Panc1 (cell line): ENCODE measurements at regions not wholly inside any gene's neighbourhood (a gene's known extent, or its start where the extent isn't known, plus 50 kb on each side); places are given as distances from the start of the nearest gene placed in this dataset.

Experiments used
- ATAC-seq: fragments of 200-7000 bp; cut with Tn5 transposase; 2 replicates; pipeline ENCODE4 v1.9.1; 2020; ENCODE audit warnings: mild to moderate bottlenecking, moderate library complexity
- BruUV-seq: library from RNA; stranded (reverse); fragments of 400-500 nt; replicated peaks from 2 replicates; lab custom pipeline; 2021; lab: Mats Ljungman, UMichigan
- CTCF ChIA-PET: fragments of 300-600 bp; sonication (Branson Sonifier 250); formaldehyde crosslinking; loops from one replicate; lab custom pipeline; 2022; ENCODE audit warnings: antibody characterized with exemption; lab: Charles Lee
- POLR2A ChIA-PET: fragments of 300-600 bp; sonication (Branson Sonifier 250); formaldehyde crosslinking; loops from one replicate; lab custom pipeline; 2022; ENCODE audit warnings: antibody characterized with exemption; lab: Charles Lee
- DNase-seq: peaks from one replicate; pipeline ENCODE4 v3.0.0-alpha.2; 2010; ENCODE audit warnings: low read depth, low spot score
- H3K27ac ChIP-seq: 2 replicates; pipeline ENCODE4 v1.5.1; 2011; ENCODE audit warnings: mild to moderate bottlenecking, low read length, inconsistent platforms
- H3K27me3 ChIP-seq: fragments of 200-500 bp; sonication (Bioruptor generic); 2 replicates; pipeline ENCODE4 v1.6.0; 2014; ENCODE audit warnings: low read length, inconsistent platforms; ENCODE audit not compliant: control insufficient read depth, insufficient read depth
- H3K36me3 ChIP-seq: fragments of 200-500 bp; sonication (Bioruptor generic); 2 replicates; pipeline ENCODE4 v1.5.1; 2014; ENCODE audit warnings: inconsistent platforms, mild to moderate bottlenecking, low read length, moderate library complexity; ENCODE audit not compliant: control insufficient read depth, insufficient read depth
- H3K4me1 ChIP-seq: 2 replicates; pipeline ENCODE4 v1.5.1; 2011; ENCODE audit warnings: inconsistent platforms, mild to moderate bottlenecking, low read length, moderate library complexity; ENCODE audit not compliant: control insufficient read depth, insufficient read depth
- H3K4me3 ChIP-seq, 2 experiments: 2 replicates each; pipeline ENCODE4 v1.5.1; 2011 to 2012; ENCODE audit warnings: low read depth in 2 of 2, low read length in 2 of 2, mild to moderate bottlenecking in 2 of 2, inconsistent platforms in 1 of 2, moderate library complexity in 1 of 2
- H3K9me3 ChIP-seq: fragments of 200-500 bp; sonication (Bioruptor generic); 2 replicates; pipeline ENCODE4 v1.5.1; 2014; ENCODE audit warnings: low read depth, mild to moderate bottlenecking, inconsistent platforms, low read length, moderate library complexity; ENCODE audit not compliant: control insufficient read depth, insufficient read depth
- POLR2AphosphoS5 ChIP-seq: IDR thresholded peaks from 2 replicates; pipeline ENCODE4 v1.6.1; 2012; ENCODE audit warnings: mild to moderate bottlenecking, low read depth, low read length, moderate library complexity
- SIN3A ChIP-seq: IDR thresholded peaks from 2 replicates; pipeline ENCODE4 v1.6.1; 2012; ENCODE audit warnings: low read depth, mild to moderate bottlenecking, low read length, moderate library complexity, borderline replicate concordance; ENCODE audit not compliant: insufficient read depth
- TCF7L2 ChIP-seq: IDR thresholded peaks from 2 replicates; pipeline ENCODE4 v1.6.1; 2011; ENCODE audit warnings: mild to moderate bottlenecking, low read depth, low read length, inconsistent platforms
- in situ Hi-C: cut with HindIII; loops from 2 replicates; pipeline ENCODE4 v1.10.0; 2016; ENCODE audit warnings: low sequenced_read_pairs, low pct_unique_long_range_greater_than_20kb
- intact Hi-C: fragments of 100-400 bp; cut with micrococcal nuclease; formaldehyde crosslinking; loops from one replicate; pipeline ENCODE4 v1.10.0; 2022; ENCODE audit not compliant: unreplicated experiment
- TF ChIP-seq, protein P1 (sequence below): fragments of 450-650 bp; IDR thresholded peaks from 2 replicates; pipeline ENCODE4 v1.5.1; 2017; ENCODE audit warnings: mild to moderate bottlenecking
- TF ChIP-seq, protein P2 (sequence below), 2 experiments: IDR thresholded peaks; 2 replicates each; pipeline ENCODE4 v1.6.1; 2011 to 2012; ENCODE audit warnings: low read depth in 2 of 2, control low read depth in 1 of 2, low read length in 1 of 2, mild to moderate bottlenecking in 1 of 2, moderate library complexity in 1 of 2; ENCODE audit not compliant: insufficient read depth in 1 of 2

DNA sequence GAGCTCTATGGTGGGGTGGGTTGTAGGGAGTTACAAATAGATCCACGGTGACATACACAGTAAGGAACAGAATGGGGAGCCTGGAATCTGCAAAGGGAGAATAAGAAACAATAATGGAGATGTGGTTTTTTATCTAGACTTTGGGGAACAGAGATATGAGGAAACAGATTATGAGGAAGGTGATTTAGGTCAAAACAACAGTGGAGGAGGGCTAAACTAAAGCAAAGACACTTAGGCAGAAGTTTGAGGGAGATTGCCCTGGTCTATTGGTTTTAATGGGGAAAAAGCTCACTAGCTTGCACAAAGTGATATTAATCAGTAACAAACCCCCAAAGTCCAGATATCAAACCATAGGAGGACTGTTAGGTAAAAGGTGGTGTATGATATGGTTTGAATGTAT is 144.5 kb upstream of the DYRK2 start:
- intact Hi-C loops = no loop called here
- DNase-seq (no peak), ATAC-seq (no peak)
- ChIA-PET POLR2A (no interaction called here), CTCF (no interaction called here)
- Histone ChIP-seq H3K27me3 (no peaks in the 10 kb centered on the region), H3K4me3 (no peak overlapping the region), H3K9me3 (no peaks in the 10 kb centered on the region), H3K36me3 (no peaks in the 10 kb centered on the region), H3K4me1 (no peaks in the 10 kb centered on the region), H3K27ac (no peak overlapping the region)
- in situ Hi-C loops = no loop called here
- TF ChIP-seq POLR2AphosphoS5 = no peak
- TF ChIP-seq TCF7L2 = no peak
- TF ChIP-seq, protein P1, sequence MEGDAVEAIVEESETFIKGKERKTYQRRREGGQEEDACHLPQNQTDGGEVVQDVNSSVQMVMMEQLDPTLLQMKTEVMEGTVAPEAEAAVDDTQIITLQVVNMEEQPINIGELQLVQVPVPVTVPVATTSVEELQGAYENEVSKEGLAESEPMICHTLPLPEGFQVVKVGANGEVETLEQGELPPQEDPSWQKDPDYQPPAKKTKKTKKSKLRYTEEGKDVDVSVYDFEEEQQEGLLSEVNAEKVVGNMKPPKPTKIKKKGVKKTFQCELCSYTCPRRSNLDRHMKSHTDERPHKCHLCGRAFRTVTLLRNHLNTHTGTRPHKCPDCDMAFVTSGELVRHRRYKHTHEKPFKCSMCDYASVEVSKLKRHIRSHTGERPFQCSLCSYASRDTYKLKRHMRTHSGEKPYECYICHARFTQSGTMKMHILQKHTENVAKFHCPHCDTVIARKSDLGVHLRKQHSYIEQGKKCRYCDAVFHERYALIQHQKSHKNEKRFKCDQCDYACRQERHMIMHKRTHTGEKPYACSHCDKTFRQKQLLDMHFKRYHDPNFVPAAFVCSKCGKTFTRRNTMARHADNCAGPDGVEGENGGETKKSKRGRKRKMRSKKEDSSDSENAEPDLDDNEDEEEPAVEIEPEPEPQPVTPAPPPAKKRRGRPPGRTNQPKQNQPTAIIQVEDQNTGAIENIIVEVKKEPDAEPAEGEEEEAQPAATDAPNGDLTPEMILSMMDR = no peak
- TF ChIP-seq, protein P2, sequence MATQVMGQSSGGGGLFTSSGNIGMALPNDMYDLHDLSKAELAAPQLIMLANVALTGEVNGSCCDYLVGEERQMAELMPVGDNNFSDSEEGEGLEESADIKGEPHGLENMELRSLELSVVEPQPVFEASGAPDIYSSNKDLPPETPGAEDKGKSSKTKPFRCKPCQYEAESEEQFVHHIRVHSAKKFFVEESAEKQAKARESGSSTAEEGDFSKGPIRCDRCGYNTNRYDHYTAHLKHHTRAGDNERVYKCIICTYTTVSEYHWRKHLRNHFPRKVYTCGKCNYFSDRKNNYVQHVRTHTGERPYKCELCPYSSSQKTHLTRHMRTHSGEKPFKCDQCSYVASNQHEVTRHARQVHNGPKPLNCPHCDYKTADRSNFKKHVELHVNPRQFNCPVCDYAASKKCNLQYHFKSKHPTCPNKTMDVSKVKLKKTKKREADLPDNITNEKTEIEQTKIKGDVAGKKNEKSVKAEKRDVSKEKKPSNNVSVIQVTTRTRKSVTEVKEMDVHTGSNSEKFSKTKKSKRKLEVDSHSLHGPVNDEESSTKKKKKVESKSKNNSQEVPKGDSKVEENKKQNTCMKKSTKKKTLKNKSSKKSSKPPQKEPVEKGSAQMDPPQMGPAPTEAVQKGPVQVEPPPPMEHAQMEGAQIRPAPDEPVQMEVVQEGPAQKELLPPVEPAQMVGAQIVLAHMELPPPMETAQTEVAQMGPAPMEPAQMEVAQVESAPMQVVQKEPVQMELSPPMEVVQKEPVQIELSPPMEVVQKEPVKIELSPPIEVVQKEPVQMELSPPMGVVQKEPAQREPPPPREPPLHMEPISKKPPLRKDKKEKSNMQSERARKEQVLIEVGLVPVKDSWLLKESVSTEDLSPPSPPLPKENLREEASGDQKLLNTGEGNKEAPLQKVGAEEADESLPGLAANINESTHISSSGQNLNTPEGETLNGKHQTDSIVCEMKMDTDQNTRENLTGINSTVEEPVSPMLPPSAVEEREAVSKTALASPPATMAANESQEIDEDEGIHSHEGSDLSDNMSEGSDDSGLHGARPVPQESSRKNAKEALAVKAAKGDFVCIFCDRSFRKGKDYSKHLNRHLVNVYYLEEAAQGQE (IDR thresholded peaks at IDR 0.05; ENCODE audit: insufficient read depth in 1 of 2, low read depth in 2 of 2, low read length in 1 of 2) = no peak
- no peak for TF ChIP-seq SIN3A
- BruUV-seq = no TSS peak

DNA sequence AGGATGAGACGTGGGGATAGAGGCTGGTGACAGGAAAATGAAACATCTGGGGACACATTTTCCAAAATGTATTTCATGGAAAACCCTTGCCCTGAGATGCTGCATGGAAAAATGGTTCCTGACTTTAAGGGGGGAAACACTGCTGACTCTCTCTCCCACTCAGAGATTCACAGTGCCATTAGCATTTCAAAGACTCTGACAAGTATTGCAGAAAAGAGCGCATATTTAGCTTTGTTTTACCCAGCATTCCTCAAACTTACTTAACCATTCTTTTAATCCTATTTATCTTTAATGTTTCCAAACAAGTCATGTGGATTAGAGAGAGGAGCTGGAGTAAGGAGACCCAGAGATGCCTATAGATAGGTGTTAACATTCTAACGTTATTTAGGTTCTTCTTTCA is 141.8 kb upstream of the DYRK2 start:
- no peak for ATAC-seq
- CTCF ChIA-PET = no interaction called here

DNA sequence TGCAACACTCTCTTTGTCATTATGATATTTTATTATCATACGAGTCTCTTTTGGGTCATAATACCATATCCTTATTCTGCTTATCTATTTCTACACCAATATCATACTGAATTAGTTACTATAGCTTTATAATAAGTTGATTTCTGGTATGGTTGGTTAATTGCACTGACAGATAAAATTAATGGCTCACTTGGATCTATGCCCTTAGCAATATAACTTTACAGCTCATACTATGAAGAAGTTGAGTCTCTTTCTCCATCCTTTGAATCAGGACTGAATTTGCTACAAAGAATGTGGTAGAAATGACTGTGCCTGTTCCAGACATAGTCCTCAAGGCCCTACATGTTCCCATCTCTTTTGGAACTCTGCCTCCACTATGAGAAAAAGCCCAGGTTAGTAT is 139.7 kb upstream of the DYRK2 start:
- Histone ChIP-seq H3K27ac (no peak overlapping the region), H3K9me3 (no peaks in the 10 kb centered on the region), H3K4me1 (no peaks in the 10 kb centered on the region), H3K27me3 (peaks cover 4% of the 10 kb centered on the region), H3K4me3 (no peak overlapping the region), H3K36me3 (no peaks in the 10 kb centered on the region)
- in situ Hi-C loops (no loop called here), intact Hi-C loops (no loop called here)
- DNase-seq (no peak), ATAC-seq (no peak)
- CTCF ChIA-PET = interaction anchor here (0.6 kb wide), 1 partner anchor 352 kb away, joined by 9 read pairs; no protein-coding TSS in a partner anchor
- BruUV-seq = no TSS peak
- TF ChIP-seq, protein P2 (IDR thresholded peaks at IDR 0.05; ENCODE audit: insufficient read depth in 1 of 2, low read depth in 2 of 2, low read length in 1 of 2) = no peak
- TF ChIP-seq SIN3A = no peak
- TF ChIP-seq TCF7L2 = no peak
- no peak for TF ChIP-seq POLR2AphosphoS5
- TF ChIP-seq, protein P1 = no peak
- POLR2A ChIA-PET = no interaction called here

More for the DNA sequence above, 141.8 kb upstream of the DYRK2 start:
- Histone ChIP-seq H3K9me3 (no peaks in the 10 kb centered on the region), H3K4me1 (no peaks in the 10 kb centered on the region), H3K36me3 (no peaks in the 10 kb centered on the region), H3K4me3 (no peak overlapping the region), H3K27me3 (no peaks in the 10 kb centered on the region; the same call in none of the 2 replicates), H3K27ac (no peak overlapping the region)
- intact Hi-C loops = no loop called here
- no peak for TF ChIP-seq TCF7L2
- TF ChIP-seq POLR2AphosphoS5 = no peak
- DNase-seq = no peak
- no TSS peak for BruUV-seq
- POLR2A ChIA-PET = no interaction called here
- in situ Hi-C loops = no loop called here
